NCI-H128 (cell line): ENCODE measurements at regions not wholly inside any gene's neighbourhood (a gene's known extent, or its start where the extent isn't known, plus 50 kb on each side); places are given as distances from the start of the nearest gene placed in this dataset.

Experiments used
- DNase-seq: peaks from one replicate; lab custom pipeline; 2025; ENCODE audit not compliant: unreplicated experiment; lab: John Stamatoyannopoulos, UW

DNA sequence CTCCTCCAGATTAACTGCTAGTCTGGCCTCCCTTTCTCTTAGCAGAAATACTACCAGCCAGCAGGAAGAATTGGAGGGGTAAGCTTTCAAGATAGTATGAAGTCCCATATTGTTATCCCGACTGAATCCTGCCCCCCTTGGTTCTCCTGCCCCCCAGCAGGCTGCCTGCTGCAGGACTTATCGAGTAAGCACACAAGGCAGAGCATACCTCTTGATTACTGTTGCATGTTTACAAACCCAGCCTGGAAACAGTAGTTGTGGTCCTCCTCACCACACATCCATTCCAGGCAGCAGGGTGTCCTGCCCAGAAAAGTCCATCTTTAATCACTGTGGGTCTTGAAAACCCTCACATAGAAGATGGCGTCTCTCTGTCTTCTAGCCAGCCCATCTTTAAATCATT lies 66.8 kb upstream of the PPP2R3A start:
- no peak for DNase-seq

- DNase-seq, result no peak
Measured at GRCh38 chr3:135905058-135905724, 60.3 kb upstream of the PPP2R3A start.

DNA sequence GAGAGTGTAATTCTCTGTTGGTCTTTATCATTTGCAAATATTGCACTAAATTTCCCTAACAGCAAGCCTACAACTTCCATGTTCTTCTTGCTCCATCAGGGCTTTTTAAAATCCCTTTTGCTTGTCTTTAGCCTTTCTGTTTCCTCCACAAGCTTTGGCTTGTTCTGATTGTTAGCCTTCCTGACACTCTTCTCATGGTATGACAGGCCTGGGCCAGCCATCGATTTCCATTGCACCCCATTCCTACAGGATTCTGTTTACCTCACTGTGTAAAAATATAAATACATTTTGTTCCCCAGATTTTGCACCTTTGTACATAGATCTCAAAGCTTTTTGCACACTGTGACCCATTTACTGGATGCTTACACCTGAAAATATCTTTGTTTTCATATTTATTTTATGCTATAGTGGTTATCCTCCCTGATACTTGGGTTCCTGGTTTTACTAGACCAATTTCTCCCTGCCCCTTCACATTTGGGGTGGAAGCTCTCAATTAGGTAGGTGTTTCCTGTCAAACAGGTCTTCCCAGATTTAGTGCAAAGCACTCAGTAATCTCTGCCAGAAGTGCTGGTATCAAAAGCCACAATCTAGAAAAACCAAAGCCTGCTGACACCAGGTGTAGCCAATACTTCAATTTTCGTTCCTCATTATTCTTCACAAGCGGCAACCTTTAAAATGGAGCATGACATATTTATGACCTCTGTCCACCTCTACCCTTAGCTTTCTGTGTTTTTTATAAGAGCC lies 57.9 kb upstream of the PPP2R3A start:
- no peak for DNase-seq

- no peak for DNase-seq
Measured at GRCh38 chr3:135908225-135908624, 57.3 kb upstream of the PPP2R3A start.

GRCh38 chr3:135908737-135909136 lies 56.8 kb upstream of the PPP2R3A start:
- no peak for DNase-seq

DNA sequence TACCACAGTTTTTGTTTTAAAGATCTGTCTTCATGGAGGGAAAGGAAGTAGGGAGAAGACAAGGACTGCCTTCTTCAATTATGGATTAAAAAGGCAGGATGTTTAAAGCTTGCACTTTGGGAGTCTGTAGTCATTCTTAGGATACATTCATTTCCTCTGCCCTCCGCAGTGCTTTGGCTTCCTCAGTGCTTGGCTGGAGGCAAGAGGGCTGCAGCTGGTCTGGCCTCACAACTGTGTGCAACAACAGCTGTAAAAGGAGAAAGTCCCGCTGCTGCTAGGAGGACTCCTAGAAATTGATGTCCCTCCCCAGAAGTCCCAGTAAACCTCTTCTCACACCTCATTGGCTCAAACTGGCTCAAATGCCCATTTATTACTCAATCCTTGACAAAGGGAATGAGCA lies 54.4 kb upstream of the PPP2R3A start:
- DNase-seq, result no peak

DNA sequence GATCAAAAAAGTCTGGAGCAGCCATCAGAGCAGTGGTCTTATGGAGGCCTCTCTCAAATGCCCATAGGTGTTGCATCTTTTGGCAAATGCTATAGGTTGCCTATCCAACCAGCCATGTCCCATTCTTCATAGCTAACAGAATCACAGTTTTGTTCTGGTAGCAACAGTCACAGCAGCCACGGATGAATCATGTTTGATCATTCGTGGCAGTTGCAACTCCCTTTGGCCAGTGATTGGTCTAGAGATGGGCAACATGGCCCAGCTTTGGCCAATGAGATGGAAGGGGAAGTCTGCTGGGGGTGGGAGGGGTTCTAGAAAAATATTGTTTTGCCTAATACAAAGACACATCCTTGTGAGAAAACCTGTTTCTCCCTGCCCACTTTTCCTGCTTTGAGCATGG lies 50.3 kb upstream of the PPP2R3A start:
- DNase-seq, result no peak
